Right cardiac atrium (tissue), 5 donors: ENCODE measurements at regions not wholly inside any gene's neighbourhood (a gene's known extent, or its start where the extent isn't known, plus 50 kb on each side); places are given as distances from the start of the nearest gene placed in this dataset.
"Not testable (repeated sequence)": the region's sequence is repeated elsewhere in the genome, so short reads cannot be mapped to it uniquely, and the experiment has no call there.

Source experiments
- ATAC-seq, 2 donors: fragments of 200-7000 bp; cut with Tn5 transposase; one replicate each; pipeline versions ENCODE4 v1.8.0 to v1.9.1; 2020; ENCODE audit warnings: moderate library complexity in 2 of 2, mild to moderate bottlenecking in 1 of 2
- DNase-seq, 3 donors: peaks; one replicate each; pipeline ENCODE4 v3.0.0-alpha.2; 2020
- H3K27ac ChIP-seq: one replicate; pipeline ENCODE4 v1.5.1; 2013; ENCODE audit warnings: mild to moderate bottlenecking, low read length, control low read depth, moderate library complexity
- H3K27me3 ChIP-seq: one replicate; pipeline ENCODE4 v1.6.1; 2013; ENCODE audit not compliant: control insufficient read depth, insufficient read depth
- H3K4me1 ChIP-seq: one replicate; pipeline ENCODE4 v1.6.1; 2013; ENCODE audit warnings: low read length; ENCODE audit not compliant: control insufficient read depth, insufficient read depth
- H3K4me3 ChIP-seq: one replicate; pipeline ENCODE4 v1.5.1; 2013; ENCODE audit warnings: low read length, control low read depth
- H3K9me3 ChIP-seq: one replicate; pipeline ENCODE4 v1.6.1; 2013; ENCODE audit warnings: low read length; ENCODE audit not compliant: control insufficient read depth
- WGBS: extraction: QIAGEN DNeasy Blood & Tissue Kit; methylation state at CpG from one replicate; pipeline ENCODE4 v1.1.7; 2013; 5-methylcytosine and 5-hydroxymethylcytosine counted together
- intact Hi-C, 4 donors: fragments of 100-400 bp; cut with DNase I; formaldehyde crosslinking; loops; one replicate each; pipeline versions ENCODE4 v1.11.0 to v1.14.0; 2022 to 2023
- donor health status: healthy with polysubstance abuse.
- donor health status: DM: no; HTN: yes; CAD: no.
- donor health status: DM: no; HTN: no; CAD: no.
- donor health status: DM: no; HTN: yes; CAD: no; lungs with severe emphysema.
- donor health status: DM: yes; HTN: yes; CAD: no.

GRCh38 chr6:79810185-79810705, 137.1 kb downstream of the ELOVL4 start:
- Histone ChIP-seq H3K4me3 (no peak overlapping the region), H3K27me3 (no peaks in the 10 kb centered on the region), H3K27ac (no peak overlapping the region), H3K9me3 (no peaks in the 10 kb centered on the region), H3K4me1 (no peaks in the 10 kb centered on the region)
- 54% methylated on average over 10 of the region's 10 CpGs for WGBS
- DNase-seq, result peak in 1 of 3 donors; percentile 33
- intact Hi-C loops, result loop anchor here in 1 of 4 donors (5.0 kb wide), 1 partner anchor 238 kb away; no protein-coding TSS in a partner anchor
- ATAC-seq, result no peak

- ATAC-seq (no peak), DNase-seq (no peak)
- Histone ChIP-seq H3K4me1 (no peaks in the 10 kb centered on the region), H3K27me3 (no peaks in the 10 kb centered on the region), H3K9me3 (no peaks in the 10 kb centered on the region), H3K4me3 (no peak overlapping the region), H3K27ac (no peak overlapping the region)
- intact Hi-C loops, result no loop called here
- 36% methylated on average over 2 of the region's 2 CpGs for WGBS
These were observed 138.4 kb downstream of the ELOVL4 start for GRCh38 chr6:79808921-79809320.

- H3K4me1 ChIP-seq, H3K4me3 ChIP-seq, H3K27me3 ChIP-seq, intact Hi-C loops, H3K9me3 ChIP-seq, ATAC-seq, H3K27ac ChIP-seq, DNase-seq: not testable (repeated sequence)
- WGBS, result 94% methylated on average over 5 of the region's 5 CpGs
These were observed 140.7 kb downstream of the ELOVL4 start for GRCh38 chr6:79806661-79807060.

- no peak overlapping the region for H3K4me3 ChIP-seq
- 85% methylated on average over 3 of the region's 3 CpGs for WGBS
- no peaks in the 10 kb centered on the region for H3K27me3 ChIP-seq
- H3K9me3 ChIP-seq, result no peaks in the 10 kb centered on the region
- DNase-seq (no peak), ATAC-seq (no peak)
- no peaks in the 10 kb centered on the region for H3K4me1 ChIP-seq
- no peak overlapping the region for H3K27ac ChIP-seq
- intact Hi-C loops, result no loop called here
These were observed 142.6 kb downstream of the ELOVL4 start for GRCh38 chr6:79804732-79805131.

- intact Hi-C loops, result no loop called here
- no peaks in the 10 kb centered on the region for H3K9me3 ChIP-seq
- no peak for ATAC-seq
These were observed 143.4 kb downstream of the ELOVL4 start for GRCh38 chr6:79803917-79804316.

GRCh38 chr6:79802657-79803300, 144.6 kb downstream of the ELOVL4 start:
- WGBS, result 53% methylated on average over 5 of the region's 5 CpGs
- no peak for DNase-seq
- Histone ChIP-seq H3K27ac (no peak overlapping the region), H3K4me1 (no peaks in the 10 kb centered on the region), H3K4me3 (no peak overlapping the region), H3K9me3 (no peaks in the 10 kb centered on the region), H3K27me3 (no peaks in the 10 kb centered on the region)
- intact Hi-C loops, result no loop called here
- ATAC-seq, result no peak

More at GRCh38 chr6:79803917-79804316, 143.4 kb downstream of the ELOVL4 start:
- DNase-seq, result no peak
- H3K4me3 ChIP-seq, result no peak overlapping the region
- no peaks in the 10 kb centered on the region for H3K4me1 ChIP-seq
- H3K27ac ChIP-seq, result no peak overlapping the region
- no peaks in the 10 kb centered on the region for H3K27me3 ChIP-seq

- DNase-seq (no peak), ATAC-seq (no peak)
- H3K4me3 ChIP-seq, result no peak overlapping the region
- H3K27ac ChIP-seq, result no peak overlapping the region
- H3K27me3 ChIP-seq, result no peaks in the 10 kb centered on the region
- H3K4me1 ChIP-seq, result no peaks in the 10 kb centered on the region
- H3K9me3 ChIP-seq, result no peaks in the 10 kb centered on the region
- intact Hi-C loops, result no loop called here
These were observed 146.0 kb downstream of the ELOVL4 start for GRCh38 chr6:79801362-79801761.

GRCh38 chr6:79798841-79799240, 148.5 kb downstream of the ELOVL4 start:
- no peak for ATAC-seq
- intact Hi-C loops, result no loop called here
- no peaks in the 10 kb centered on the region for H3K9me3 ChIP-seq
- H3K4me1 ChIP-seq, result no peaks in the 10 kb centered on the region
- no peak overlapping the region for H3K27ac ChIP-seq
- no peak overlapping the region for H3K4me3 ChIP-seq
- DNase-seq, result no peak
- 52% methylated on average over 2 of the region's 2 CpGs for WGBS
- H3K27me3 ChIP-seq, result no peaks in the 10 kb centered on the region

GRCh38 chr6:79797912-79798311, 149.4 kb downstream of the ELOVL4 start:
- H3K27me3 ChIP-seq, result no peaks in the 10 kb centered on the region
- no peaks in the 10 kb centered on the region for H3K4me1 ChIP-seq
- no peaks in the 10 kb centered on the region for H3K9me3 ChIP-seq
- ATAC-seq (no peak), DNase-seq (no peak)
- no peak overlapping the region for H3K27ac ChIP-seq
- 70% methylated on average over 2 of the region's 2 CpGs for WGBS
- intact Hi-C loops, result no loop called here
- H3K4me3 ChIP-seq, result no peak overlapping the region

- no peaks in the 10 kb centered on the region for H3K27me3 ChIP-seq
- H3K4me1 ChIP-seq, result no peaks in the 10 kb centered on the region
- intact Hi-C loops, result no loop called here
- DNase-seq, result no peak
- WGBS, result 94% methylated on average over 3 of the region's 3 CpGs
- no peaks in the 10 kb centered on the region for H3K9me3 ChIP-seq
- no peak overlapping the region for H3K4me3 ChIP-seq
- H3K27ac ChIP-seq, result no peak overlapping the region
- ATAC-seq, result no peak
These were observed 150.1 kb downstream of the ELOVL4 start for GRCh38 chr6:79797163-79797764.

- Histone ChIP-seq H3K27me3 (no peaks in the 10 kb centered on the region), H3K4me1 (no peaks in the 10 kb centered on the region), H3K4me3 (no peak overlapping the region), H3K27ac (no peak overlapping the region), H3K9me3 (no peaks in the 10 kb centered on the region)
- intact Hi-C loops, result no loop called here
- WGBS, result 50% methylated on average over 2 of the region's 2 CpGs
- ATAC-seq, result no peak
- no peak for DNase-seq
These were observed 151.2 kb downstream of the ELOVL4 start for GRCh38 chr6:79796197-79796596.
